Natural killer cell (primary cell): ENCODE measurements at regions not wholly inside any gene's neighbourhood (a gene's known extent, or its start where the extent isn't known, plus 50 kb on each side); places are given as distances from the start of the nearest gene placed in this dataset.

Experiments
- ATAC-seq, 3 donors: fragments of 150-1000 bp in 2 of 3; fragments of 200-7000 bp in 1 of 3; cut with Tn5 transposase; 1 replicate in 1 of 3; 2 replicates in 2 of 3; pipeline ENCODE4 v1.10.0; 2021; ENCODE audit warnings: mild to moderate bottlenecking in 2 of 3, moderate library complexity in 2 of 3
- DNase-seq, 2 donors: peaks; one replicate each; pipeline versions ENCODE4 v3.0.0 to v3.0.0-alpha.2; 2013 to 2021; ENCODE audit warnings: mixed read lengths in 1 of 2
- H3K27ac ChIP-seq: one replicate; pipeline ENCODE4 v1.5.1; 2013; ENCODE audit warnings: mild to moderate bottlenecking, low read length
- H3K27me3 ChIP-seq: one replicate; pipeline ENCODE4 v1.6.1; 2013; ENCODE audit warnings: low read length; ENCODE audit not compliant: control insufficient read depth, insufficient read depth
- H3K36me3 ChIP-seq: one replicate; pipeline ENCODE4 v1.6.1; 2013; ENCODE audit warnings: low read length; ENCODE audit not compliant: control insufficient read depth, insufficient read depth
- H3K4me1 ChIP-seq: one replicate; pipeline ENCODE4 v1.6.1; 2013; ENCODE audit warnings: low read length; ENCODE audit not compliant: control insufficient read depth, insufficient read depth
- H3K4me3 ChIP-seq: one replicate; pipeline ENCODE4 v1.5.1; 2013; ENCODE audit warnings: low read length
- H3K9me3 ChIP-seq: one replicate; pipeline ENCODE4 v1.6.1; 2013; ENCODE audit warnings: low read length; ENCODE audit not compliant: control insufficient read depth, insufficient read depth
- H3K27ac Mint-ChIP-seq, 2 donors: one replicate each; pipeline ENCODE4 v1.8.0; 2022; ENCODE audit warnings: mild to moderate bottlenecking in 2 of 2, mixed read lengths in 2 of 2, moderate library complexity in 1 of 2
- H3K27me3 Mint-ChIP-seq, 2 donors: one replicate each; pipeline ENCODE4 v1.8.0; 2022; ENCODE audit warnings: low read depth in 2 of 2, mixed read lengths in 2 of 2
- H3K36me3 Mint-ChIP-seq: one replicate; pipeline ENCODE4 v1.8.0; 2022; ENCODE audit warnings: mixed read lengths
- H3K4me1 Mint-ChIP-seq, 2 donors: one replicate each; pipeline ENCODE4 v1.8.0; 2022; ENCODE audit warnings: mixed read lengths in 2 of 2
- H3K4me3 Mint-ChIP-seq: one replicate; pipeline ENCODE4 v1.8.0; 2022; ENCODE audit warnings: mild to moderate bottlenecking, moderate library complexity, mixed read lengths
- H3K9me3 Mint-ChIP-seq, 2 donors: one replicate each; pipeline ENCODE4 v1.8.0; 2022; ENCODE audit warnings: mixed read lengths in 2 of 2
- WGBS: methylation state at CpG from one replicate; pipeline ENCODE4 v1.1.7; 2013; ENCODE audit warnings: missing lambda C conversion rate; ENCODE audit not compliant: insufficient coverage; 5-methylcytosine and 5-hydroxymethylcytosine counted together
- intact Hi-C: fragments of 100-400 bp; cut with micrococcal nuclease; formaldehyde crosslinking; loops from one replicate; pipeline ENCODE4 v1.14.2; 2022
- TF ChIP-seq, protein P1 (sequence below): fragments of 200-600 bp; IDR thresholded peaks from one replicate; pipeline ENCODE4 v1.8.0; 2022; ENCODE audit warnings: antibody characterized with exemption

DNA sequence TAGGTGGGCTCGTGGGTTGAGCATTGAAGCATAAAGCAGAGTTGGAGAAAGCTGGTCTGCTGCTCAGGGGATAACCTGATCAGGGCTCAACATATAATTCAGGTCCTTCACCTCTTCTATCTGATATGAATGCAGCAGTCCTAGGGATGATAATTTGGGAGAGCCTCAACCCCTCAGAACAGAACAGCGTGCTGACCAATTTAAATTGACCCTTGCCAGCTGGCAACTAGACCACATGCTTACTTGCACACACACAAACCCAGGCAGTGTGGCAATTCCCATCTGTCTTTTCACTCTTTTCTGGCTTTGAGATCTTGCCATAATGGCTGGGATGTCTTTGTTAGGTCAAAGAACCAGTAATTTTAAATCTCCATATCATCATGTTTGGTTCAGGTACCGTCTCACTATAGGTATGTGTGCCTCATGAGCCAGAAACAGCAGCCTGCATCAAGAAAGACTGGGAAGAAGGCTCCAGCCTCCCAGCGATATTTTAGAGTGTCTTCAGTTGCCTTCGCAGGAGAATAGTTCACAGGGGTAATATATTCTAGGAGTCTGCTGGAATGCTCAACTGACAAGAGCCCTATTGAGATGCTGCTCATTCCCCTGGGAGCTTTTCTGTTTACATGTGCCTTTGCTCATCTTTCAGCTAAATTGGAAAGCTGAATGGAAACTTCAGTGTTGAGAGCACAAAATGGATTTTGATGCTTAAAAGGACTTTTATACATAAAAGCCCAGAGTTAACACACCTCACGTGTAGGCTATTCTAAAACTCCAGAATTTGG lies 497.6 kb downstream of the RASEF start:
- no peak for DNase-seq

DNA sequence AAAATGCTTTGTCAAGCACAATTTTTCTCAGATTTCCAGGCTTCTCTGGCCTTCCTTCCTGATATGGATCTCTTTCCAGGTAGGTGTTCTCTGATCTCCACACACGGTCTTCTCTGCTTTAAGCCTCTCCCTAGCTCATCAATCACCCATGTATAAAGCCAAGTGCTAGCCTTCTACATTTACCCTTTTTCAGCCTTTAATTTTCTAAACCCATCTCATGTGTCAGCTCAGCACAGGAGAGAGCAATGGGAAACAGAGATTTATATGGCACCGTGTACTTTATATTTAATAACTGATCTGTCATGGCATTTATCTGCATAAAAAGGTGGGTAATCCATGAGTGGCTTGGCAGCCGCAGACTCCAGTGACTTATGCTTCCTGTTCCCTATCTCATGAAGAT lies 495.0 kb downstream of the RASEF start:
- TF ChIP-seq, protein P1, sequence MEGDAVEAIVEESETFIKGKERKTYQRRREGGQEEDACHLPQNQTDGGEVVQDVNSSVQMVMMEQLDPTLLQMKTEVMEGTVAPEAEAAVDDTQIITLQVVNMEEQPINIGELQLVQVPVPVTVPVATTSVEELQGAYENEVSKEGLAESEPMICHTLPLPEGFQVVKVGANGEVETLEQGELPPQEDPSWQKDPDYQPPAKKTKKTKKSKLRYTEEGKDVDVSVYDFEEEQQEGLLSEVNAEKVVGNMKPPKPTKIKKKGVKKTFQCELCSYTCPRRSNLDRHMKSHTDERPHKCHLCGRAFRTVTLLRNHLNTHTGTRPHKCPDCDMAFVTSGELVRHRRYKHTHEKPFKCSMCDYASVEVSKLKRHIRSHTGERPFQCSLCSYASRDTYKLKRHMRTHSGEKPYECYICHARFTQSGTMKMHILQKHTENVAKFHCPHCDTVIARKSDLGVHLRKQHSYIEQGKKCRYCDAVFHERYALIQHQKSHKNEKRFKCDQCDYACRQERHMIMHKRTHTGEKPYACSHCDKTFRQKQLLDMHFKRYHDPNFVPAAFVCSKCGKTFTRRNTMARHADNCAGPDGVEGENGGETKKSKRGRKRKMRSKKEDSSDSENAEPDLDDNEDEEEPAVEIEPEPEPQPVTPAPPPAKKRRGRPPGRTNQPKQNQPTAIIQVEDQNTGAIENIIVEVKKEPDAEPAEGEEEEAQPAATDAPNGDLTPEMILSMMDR: no peak
- Histone ChIP-seq H3K27ac (no peak overlapping the region), H3K36me3 (no peaks in the 10 kb centered on the region), H3K27me3 (no peaks in the 10 kb centered on the region), H3K4me1 (no peaks in the 10 kb centered on the region), H3K9me3 (no peaks in the 10 kb centered on the region), H3K4me3 (no peak overlapping the region)
- no peak for ATAC-seq
- no peak for DNase-seq
- intact Hi-C loops: no loop called here
- Mint-ChIP-seq H3K27me3 (no peaks in the 10 kb centered on the region), H3K27ac (no peak overlapping the region), H3K4me1 (no peaks in the 10 kb centered on the region), H3K36me3 (no peaks in the 10 kb centered on the region), H3K4me3 (no peak overlapping the region), H3K9me3 (peaks cover 5% of the 10 kb centered on the region in 2 donors)
- WGBS: 86% methylated on average over 3 of the region's 3 CpGs

More for the DNA sequence above, 497.6 kb downstream of the RASEF start:
- Histone ChIP-seq H3K27me3 (no peaks in the 10 kb centered on the region), H3K9me3 (no peaks in the 10 kb centered on the region), H3K36me3 (no peaks in the 10 kb centered on the region), H3K4me1 (no peaks in the 10 kb centered on the region), H3K4me3 (no peak overlapping the region), H3K27ac (no peak overlapping the region)
- TF ChIP-seq, protein P1: no peak
- no peak overlapping the region for H3K4me3 Mint-ChIP-seq
- no peak overlapping the region for H3K27ac Mint-ChIP-seq
- H3K4me1 Mint-ChIP-seq: no peaks in the 10 kb centered on the region
- ATAC-seq: no peak
- 89% methylated on average over 5 of the region's 6 CpGs for WGBS
- intact Hi-C loops: no loop called here
- no peaks in the 10 kb centered on the region for H3K36me3 Mint-ChIP-seq
- H3K27me3 Mint-ChIP-seq: no peaks in the 10 kb centered on the region
- peaks cover 6 to 7% of the 10 kb centered on the region in 2 donors for H3K9me3 Mint-ChIP-seq

DNA sequence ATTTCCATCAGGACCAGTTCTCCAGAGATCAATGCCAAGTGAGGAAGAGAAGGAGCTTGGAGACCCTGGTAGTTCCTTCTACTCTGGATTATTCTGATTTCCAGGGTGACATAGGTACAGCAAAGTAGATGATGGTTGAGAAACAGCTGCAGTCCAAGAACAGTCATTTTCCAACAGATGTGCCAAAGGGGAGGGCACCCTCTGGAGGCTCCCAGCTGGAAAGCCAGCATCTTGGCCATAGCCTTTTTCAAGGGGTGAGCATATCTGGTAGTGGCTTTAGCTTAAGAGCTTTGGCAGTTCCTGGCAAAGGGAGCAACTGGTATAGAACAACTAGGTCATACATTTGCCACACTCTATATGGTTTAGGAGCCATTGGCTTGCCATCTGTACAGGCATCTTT lies 492.7 kb downstream of the RASEF start:
- Histone ChIP-seq H3K4me1 (no peaks in the 10 kb centered on the region), H3K9me3 (no peaks in the 10 kb centered on the region), H3K4me3 (no peak overlapping the region), H3K27ac (no peak overlapping the region), H3K36me3 (no peaks in the 10 kb centered on the region), H3K27me3 (no peaks in the 10 kb centered on the region)
- ATAC-seq (peak in 1 of 3 donors; percentile 35), DNase-seq (no peak)
- Mint-ChIP-seq H3K27ac (no peak overlapping the region), H3K27me3 (no peaks in the 10 kb centered on the region), H3K9me3 (peaks cover 10 to 13% of the 10 kb centered on the region in 2 donors), H3K4me3 (no peak overlapping the region), H3K36me3 (peaks cover 11% of the 10 kb centered on the region), H3K4me1 (no peaks in the 10 kb centered on the region)
- intact Hi-C loops: no loop called here
- TF ChIP-seq, protein P1: no peak

DNA sequence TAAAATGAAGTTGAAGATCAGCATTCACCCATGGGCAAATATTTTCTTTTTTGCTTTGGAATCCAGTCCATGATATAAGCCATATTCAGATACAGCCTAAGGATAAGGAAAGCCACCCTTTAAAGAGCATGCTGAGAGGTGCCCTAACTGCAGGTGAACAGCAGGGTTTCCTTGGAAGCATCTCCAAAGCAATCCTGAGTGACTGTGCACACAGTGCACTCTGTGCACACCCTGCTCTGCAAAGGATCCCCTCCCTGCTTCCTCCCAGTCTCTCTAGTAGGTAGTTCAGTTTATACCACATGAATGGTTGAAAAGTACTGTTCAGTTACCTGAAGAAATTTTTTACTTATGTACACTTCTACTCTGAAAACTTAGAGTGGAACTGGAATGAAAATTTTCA lies 491.4 kb downstream of the RASEF start:
- no peaks in the 10 kb centered on the region for H3K27me3 Mint-ChIP-seq
- TF ChIP-seq, protein P1: no peak
- H3K9me3 ChIP-seq: no peaks in the 10 kb centered on the region
- H3K4me1 Mint-ChIP-seq: no peaks in the 10 kb centered on the region
- intact Hi-C loops: no loop called here
- no peak overlapping the region for H3K4me3 Mint-ChIP-seq
- H3K27ac Mint-ChIP-seq: no peak overlapping the region
- H3K36me3 Mint-ChIP-seq: peaks cover 12% of the 10 kb centered on the region
- H3K9me3 Mint-ChIP-seq: peaks cover 10 to 17% of the 10 kb centered on the region in 2 donors
- H3K36me3 ChIP-seq: no peaks in the 10 kb centered on the region
- H3K27me3 ChIP-seq: no peaks in the 10 kb centered on the region
- H3K27ac ChIP-seq: no peak overlapping the region
- no peak for ATAC-seq
- no peak overlapping the region for H3K4me3 ChIP-seq
- H3K4me1 ChIP-seq: no peaks in the 10 kb centered on the region
- DNase-seq: no peak
